ENCODE measurements at regions not wholly inside any gene's neighbourhood (a gene's known extent, or its start where the extent isn't known, plus 50 kb on each side); places are given as distances from the start of the nearest gene placed in this dataset.
"Not testable (repeated sequence)": the region's sequence is repeated elsewhere in the genome, so short reads cannot be mapped to it uniquely, and the experiment has no call there.

DNA sequence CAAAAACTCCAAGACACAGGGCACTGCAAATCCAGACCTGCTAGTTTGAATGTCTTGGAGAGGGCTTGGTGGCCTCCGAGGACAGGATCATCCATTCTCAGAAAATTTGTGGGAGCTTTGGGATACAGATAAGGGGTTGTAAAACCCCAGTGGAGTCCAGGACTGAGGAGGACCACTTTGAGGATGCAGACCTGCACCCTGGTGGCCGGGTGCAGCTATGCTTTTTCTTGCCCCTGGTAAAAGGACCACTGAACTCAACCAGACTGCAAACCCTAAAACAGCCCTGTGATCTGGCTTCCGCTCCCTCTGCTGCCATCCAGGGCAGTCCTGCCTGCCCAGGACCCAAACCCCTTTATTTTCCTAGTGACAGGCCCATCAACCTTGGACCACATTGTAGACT, 169.5 kb upstream of the DAAM1 start:
- DNase-seq, result no peak

GRCh38 chr14:59020382-59020781, 168.1 kb upstream of the DAAM1 start:
- DNase-seq, result peak in 1 of 2 experiments; percentile 28

DNA sequence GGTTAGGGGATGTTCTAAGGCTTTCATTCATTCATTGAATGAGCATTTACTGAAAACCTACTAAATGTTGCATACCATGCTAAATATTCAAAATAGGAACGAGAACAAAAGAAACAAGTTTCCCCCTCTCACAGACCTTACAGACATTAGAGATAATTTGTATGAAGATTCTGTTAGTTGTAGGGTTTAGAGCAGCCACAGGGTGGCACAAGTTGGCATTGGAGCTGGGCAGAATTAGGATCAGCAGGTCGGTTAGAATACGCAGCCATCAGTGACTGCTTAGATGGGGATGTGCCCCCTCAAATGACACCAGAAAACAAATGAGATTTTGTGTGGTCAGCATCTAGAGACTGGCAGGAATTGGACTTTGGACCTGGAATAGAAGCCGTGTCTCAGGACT, 166.3 kb upstream of the DAAM1 start:
- DNase-seq, result peak in 1 of 2 experiments; percentile 14

GRCh38 chr14:59026081-59026480, 162.4 kb upstream of the DAAM1 start:
- DNase-seq, result no peak

GRCh38 chr14:59026640-59027039, 161.8 kb upstream of the DAAM1 start:
- DNase-seq, result not testable (repeated sequence)

DNA sequence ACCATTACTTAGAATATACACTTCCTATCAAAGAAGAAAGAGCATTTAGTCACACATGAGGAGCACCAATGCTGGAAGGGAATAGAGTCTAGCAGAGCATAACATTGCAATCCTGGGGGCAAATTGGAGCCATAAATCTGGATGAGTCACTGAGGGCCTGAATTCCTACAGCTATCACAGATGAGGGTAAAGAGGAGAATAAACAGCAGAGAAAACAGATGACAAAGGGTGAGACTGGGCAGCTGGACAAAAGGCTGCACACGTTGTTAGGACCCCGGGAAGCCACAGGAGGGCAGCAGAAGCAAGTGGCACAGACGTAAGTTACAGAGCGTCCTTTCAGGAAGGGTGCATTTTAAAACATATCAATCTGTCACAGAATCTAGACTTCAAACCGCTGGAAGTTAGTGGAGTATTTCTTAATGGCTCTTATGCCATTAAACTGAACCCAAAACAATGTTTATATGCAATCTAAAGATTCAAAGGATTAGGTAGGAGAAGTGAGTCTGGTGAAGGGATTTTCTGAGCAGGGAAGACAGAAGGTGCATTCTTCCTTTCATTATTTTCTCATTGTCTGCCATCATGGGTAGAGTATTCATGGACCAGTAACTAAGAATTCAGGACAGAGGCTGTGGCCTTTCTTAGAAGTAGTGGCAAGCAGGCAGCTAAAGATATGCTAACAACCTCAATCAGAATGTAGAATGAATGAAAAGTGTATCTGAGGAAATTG, 159.8 kb upstream of the DAAM1 start:
- DNase-seq, result peak; percentile 33 to 80

GRCh38 chr14:59032826-59033225, 155.6 kb upstream of the DAAM1 start:
- no peak for DNase-seq

GRCh38 chr14:59036134-59036533, 152.3 kb upstream of the DAAM1 start:
- no peak for DNase-seq

- no peak for DNase-seq
Measured at GRCh38 chr14:59037086-59037485, 151.4 kb upstream of the DAAM1 start.

GRCh38 chr14:59037620-59038019, 150.8 kb upstream of the DAAM1 start:
- DNase-seq, result no peak

DNA sequence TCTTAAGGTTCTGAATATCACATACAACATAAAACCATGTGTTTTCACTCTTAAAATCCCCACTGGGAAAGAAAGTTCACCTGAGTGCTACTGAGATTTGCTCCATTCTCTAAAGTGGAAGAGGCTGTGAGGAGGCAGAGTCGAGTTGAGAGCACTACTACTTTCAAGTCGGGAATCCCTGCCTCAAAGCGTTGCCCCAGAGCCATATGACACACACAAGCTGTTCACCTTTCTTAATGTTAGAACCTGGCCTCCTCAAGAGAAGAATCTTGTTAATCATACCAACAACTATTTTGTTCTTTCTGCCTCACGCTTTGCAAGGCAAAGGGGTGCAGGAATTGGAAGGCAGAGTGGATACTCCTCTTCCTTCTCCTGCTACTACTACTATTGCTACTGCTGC, 149.7 kb upstream of the DAAM1 start:
- no peak for DNase-seq

DNA sequence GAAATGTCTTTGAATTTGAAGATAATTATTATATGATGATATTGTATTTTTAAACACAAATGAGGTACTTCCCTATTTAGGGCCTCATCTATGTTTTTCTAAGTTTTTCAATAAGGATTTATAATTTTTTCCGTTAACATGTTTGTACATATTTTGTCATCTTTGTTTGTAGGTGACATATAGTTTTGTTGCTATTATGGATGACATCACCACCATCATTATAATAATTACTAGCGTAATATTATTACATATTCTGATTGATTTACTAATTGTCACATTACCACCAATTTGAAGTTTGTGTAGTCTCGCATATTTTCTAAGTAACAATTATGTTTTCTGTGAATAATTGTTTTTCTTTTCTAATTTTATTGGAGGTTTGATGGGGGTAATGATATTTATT, 147.2 kb upstream of the DAAM1 start:
- DNase-seq, result no peak

DNA sequence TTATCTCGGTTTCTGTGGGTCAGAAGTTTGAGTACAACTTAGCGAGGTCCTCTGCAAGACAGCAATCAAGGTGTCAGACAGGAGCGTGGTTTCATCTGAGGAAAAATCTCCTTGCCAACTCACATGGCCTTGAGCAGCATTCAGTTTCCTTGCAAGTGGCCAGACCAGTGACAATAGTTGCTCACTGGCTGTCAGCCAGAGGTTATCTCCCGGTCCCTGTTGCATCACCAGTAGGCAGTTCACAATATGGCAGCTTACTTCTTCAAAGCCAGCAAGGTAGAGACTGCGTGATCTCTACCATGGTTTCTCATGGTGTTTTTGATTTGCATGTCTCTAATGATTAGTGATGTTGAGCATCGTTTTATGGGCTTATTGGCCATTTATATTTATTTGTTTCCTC, 143.8 kb upstream of the DAAM1 start:
- DNase-seq, result no peak

GRCh38 chr14:59046746-59047145, 141.7 kb upstream of the DAAM1 start:
- no peak for DNase-seq

GRCh38 chr14:59055006-59055405, 133.5 kb upstream of the DAAM1 start:
- no peak for DNase-seq

GRCh38 chr14:59055439-59056045, 132.9 kb upstream of the DAAM1 start:
- peak in 1 of 2 experiments; percentile 21 for DNase-seq

- no peak for DNase-seq
Measured at GRCh38 chr14:59057551-59057950, 130.9 kb upstream of the DAAM1 start.

GRCh38 chr14:59058776-59059175, 129.7 kb upstream of the DAAM1 start:
- not testable (repeated sequence) for DNase-seq

DNA sequence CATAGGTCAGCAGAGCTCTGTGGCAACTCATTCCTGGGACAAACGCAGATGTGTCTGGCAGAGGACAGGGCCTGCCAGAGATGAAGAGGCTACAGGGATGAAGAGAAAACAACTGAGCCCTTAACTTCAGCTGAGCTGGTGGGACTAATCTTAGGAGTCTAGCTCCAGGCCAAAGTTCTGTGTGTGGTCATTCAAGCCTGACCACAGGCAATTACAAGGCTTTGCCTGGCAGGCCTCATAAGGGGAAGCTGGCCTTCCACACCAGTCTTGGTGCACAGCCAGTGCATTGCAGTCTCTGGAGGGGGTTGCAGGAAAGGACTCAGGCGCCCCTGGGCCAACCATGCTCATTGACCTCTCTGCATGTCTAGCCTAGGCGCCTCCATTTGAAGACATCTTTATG, 127.6 kb upstream of the DAAM1 start:
- no peak for DNase-seq

DNA sequence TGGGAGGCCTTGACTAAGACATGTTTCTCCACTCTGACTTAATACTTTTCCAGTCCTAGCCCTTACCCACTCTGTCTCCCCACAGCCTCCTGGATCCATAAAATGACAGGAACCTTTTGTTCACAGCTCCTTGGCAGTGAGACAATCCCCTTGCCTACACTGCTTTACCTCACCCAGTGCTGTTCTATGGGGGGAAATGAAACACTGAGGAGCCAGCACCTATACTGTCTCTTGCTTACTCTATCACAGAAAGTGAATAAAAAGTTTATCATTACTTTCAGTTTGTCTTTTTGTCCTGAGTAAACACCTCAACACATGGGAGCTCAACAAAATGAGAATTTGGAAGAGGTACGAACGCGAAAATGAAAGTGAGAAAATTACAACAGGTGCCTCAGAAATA, 127.2 kb upstream of the DAAM1 start:
- DNase-seq, result no peak

GRCh38 chr14:59063259-59063658, 125.2 kb upstream of the DAAM1 start:
- no peak for DNase-seq

GRCh38 chr14:59067127-59067894, 121.2 kb upstream of the DAAM1 start:
- DNase-seq, result no peak

GRCh38 chr14:59069163-59069854, 119.2 kb upstream of the DAAM1 start:
- DNase-seq, result no peak
